ENCODE measurements at regions not wholly inside any gene's neighbourhood (a gene's known extent, or its start where the extent isn't known, plus 50 kb on each side); places are given as distances from the start of the nearest gene placed in this dataset.

GRCh38 chr4:135210341-135210740, 1008.8 kb upstream of the PABPC4L start:
- H3K27me3 ChIP-seq (ENCODE audit: control insufficient read depth in 3 of 3, insufficient read depth in 3 of 3, low read length in 3 of 3): no peaks in the 10 kb centered on the region
- no peak for DNase-seq
- H3K27ac ChIP-seq (ENCODE audit: low read depth in 1 of 3, low read length in 2 of 3): no peak overlapping the region
- no peaks in the 10 kb centered on the region for H3K36me3 ChIP-seq (ENCODE audit: control insufficient read depth in 3 of 3, insufficient read depth in 2 of 3, low read depth in 1 of 3, low read length in 3 of 3)
- no peaks in the 10 kb centered on the region for H3K9me3 ChIP-seq (ENCODE audit: control insufficient read depth in 2 of 2, insufficient read depth in 1 of 2, low read depth in 1 of 2, low read length in 1 of 2)
- no peak for FAIRE-seq
- WGBS, 3 donors: 87 to 88% (median 87%) methylated on average over 5 of the region's 5 CpGs
- no peak overlapping the region for H3K4me3 ChIP-seq (ENCODE audit: low read depth in 1 of 3, low read length in 3 of 3)
- H3K4me1 ChIP-seq (ENCODE audit: control insufficient read depth in 3 of 3, insufficient read depth in 2 of 3, low read depth in 1 of 3, low read length in 2 of 3): no peaks in the 10 kb centered on the region

- H3K9me3 ChIP-seq (ENCODE audit: control insufficient read depth in 2 of 2, insufficient read depth in 1 of 2, low read depth in 1 of 2, low read length in 1 of 2): no peaks in the 10 kb centered on the region
- no peak overlapping the region for H3K4me3 ChIP-seq (ENCODE audit: low read depth in 1 of 3, low read length in 3 of 3)
- no peak overlapping the region for H3K27ac ChIP-seq (ENCODE audit: low read depth in 1 of 3, low read length in 2 of 3)
- no peaks in the 10 kb centered on the region for H3K4me1 ChIP-seq (ENCODE audit: control insufficient read depth in 3 of 3, insufficient read depth in 2 of 3, low read depth in 1 of 3, low read length in 2 of 3)
- no peaks in the 10 kb centered on the region for H3K27me3 ChIP-seq (ENCODE audit: control insufficient read depth in 3 of 3, insufficient read depth in 3 of 3, low read length in 3 of 3)
- FAIRE-seq (no peak), DNase-seq (no peak)
- H3K36me3 ChIP-seq (ENCODE audit: control insufficient read depth in 3 of 3, insufficient read depth in 2 of 3, low read depth in 1 of 3, low read length in 3 of 3): no peaks in the 10 kb centered on the region
These were observed 1005.9 kb upstream of the PABPC4L start for GRCh38 chr4:135207531-135207930.

- Histone ChIP-seq H3K27ac (ENCODE audit: low read depth in 1 of 3, low read length in 2 of 3) (no peak overlapping the region), H3K4me1 (ENCODE audit: control insufficient read depth in 3 of 3, insufficient read depth in 2 of 3, low read depth in 1 of 3, low read length in 2 of 3) (no peaks in the 10 kb centered on the region), H3K4me3 (ENCODE audit: low read depth in 1 of 3, low read length in 3 of 3) (no peak overlapping the region), H3K9me3 (ENCODE audit: control insufficient read depth in 2 of 2, insufficient read depth in 1 of 2, low read depth in 1 of 2, low read length in 1 of 2) (peaks cover 0 to 2% of the 10 kb centered on the region in 2 donors), H3K27me3 (ENCODE audit: control insufficient read depth in 3 of 3, insufficient read depth in 3 of 3, low read length in 3 of 3) (no peaks in the 10 kb centered on the region), H3K36me3 (ENCODE audit: control insufficient read depth in 3 of 3, insufficient read depth in 2 of 3, low read depth in 1 of 3, low read length in 3 of 3) (no peaks in the 10 kb centered on the region)
- no peak for FAIRE-seq
- DNase-seq: no peak
- 44 to 68% (median 61%) methylated on average over 3 of the region's 3 CpGs for WGBS, 3 donors
These were observed 1002.7 kb upstream of the PABPC4L start for GRCh38 chr4:135204311-135204710.

GRCh38 chr4:135201081-135201480, 999.5 kb upstream of the PABPC4L start:
- FAIRE-seq (no peak), DNase-seq (no peak)
- 78 to 86% (median 82%) methylated on average over 5 of the region's 5 CpGs for WGBS, 3 donors
- H3K27ac ChIP-seq (ENCODE audit: low read depth in 1 of 3, low read length in 2 of 3): no peak overlapping the region
- H3K4me3 ChIP-seq (ENCODE audit: low read depth in 1 of 3, low read length in 3 of 3): no peak overlapping the region
- H3K36me3 ChIP-seq (ENCODE audit: control insufficient read depth in 3 of 3, insufficient read depth in 2 of 3, low read depth in 1 of 3, low read length in 3 of 3): no peaks in the 10 kb centered on the region
- no peaks in the 10 kb centered on the region for H3K4me1 ChIP-seq (ENCODE audit: control insufficient read depth in 3 of 3, insufficient read depth in 2 of 3, low read depth in 1 of 3, low read length in 2 of 3)
- no peaks in the 10 kb centered on the region for H3K27me3 ChIP-seq (ENCODE audit: control insufficient read depth in 3 of 3, insufficient read depth in 3 of 3, low read length in 3 of 3)
- H3K9me3 ChIP-seq (ENCODE audit: control insufficient read depth in 2 of 2, insufficient read depth in 1 of 2, low read depth in 1 of 2, low read length in 1 of 2): peaks cover 0 to 2% of the 10 kb centered on the region in 2 donors

GRCh38 chr4:135197641-135198040, 996.1 kb upstream of the PABPC4L start:
- 3 to 47% (median 11%) methylated on average over 1 of the region's 1 CpG for WGBS, 3 donors
- Histone ChIP-seq H3K27me3 (ENCODE audit: control insufficient read depth in 3 of 3, insufficient read depth in 3 of 3, low read length in 3 of 3) (no peaks in the 10 kb centered on the region), H3K9me3 (ENCODE audit: control insufficient read depth in 2 of 2, insufficient read depth in 1 of 2, low read depth in 1 of 2, low read length in 1 of 2) (peaks cover 0 to 2% of the 10 kb centered on the region in 2 donors), H3K27ac (ENCODE audit: low read depth in 1 of 3, low read length in 2 of 3) (no peak overlapping the region), H3K4me3 (ENCODE audit: low read depth in 1 of 3, low read length in 3 of 3) (no peak overlapping the region), H3K36me3 (ENCODE audit: control insufficient read depth in 3 of 3, insufficient read depth in 2 of 3, low read depth in 1 of 3, low read length in 3 of 3) (no peaks in the 10 kb centered on the region), H3K4me1 (ENCODE audit: control insufficient read depth in 3 of 3, insufficient read depth in 2 of 3, low read depth in 1 of 3, low read length in 2 of 3) (no peaks in the 10 kb centered on the region)
- DNase-seq (no peak), FAIRE-seq (no peak)

GRCh38 chr4:135194477-135194876, 992.9 kb upstream of the PABPC4L start:
- no peaks in the 10 kb centered on the region for H3K4me1 ChIP-seq (ENCODE audit: control insufficient read depth in 3 of 3, insufficient read depth in 2 of 3, low read depth in 1 of 3, low read length in 2 of 3)
- FAIRE-seq (no peak), DNase-seq (no peak)
- no peak overlapping the region for H3K4me3 ChIP-seq (ENCODE audit: low read depth in 1 of 3, low read length in 3 of 3)
- H3K36me3 ChIP-seq (ENCODE audit: control insufficient read depth in 3 of 3, insufficient read depth in 2 of 3, low read depth in 1 of 3, low read length in 3 of 3): no peaks in the 10 kb centered on the region
- H3K27me3 ChIP-seq (ENCODE audit: control insufficient read depth in 3 of 3, insufficient read depth in 3 of 3, low read length in 3 of 3): no peaks in the 10 kb centered on the region
- no peak overlapping the region for H3K27ac ChIP-seq (ENCODE audit: low read depth in 1 of 3, low read length in 2 of 3)
- 57 to 88% (median 85%) methylated on average over 1 of the region's 1 CpG for WGBS, 3 donors
- no peaks in the 10 kb centered on the region for H3K9me3 ChIP-seq (ENCODE audit: control insufficient read depth in 2 of 2, insufficient read depth in 1 of 2, low read depth in 1 of 2, low read length in 1 of 2)

- no peak for DNase-seq
- FAIRE-seq: no peak
- no peak overlapping the region for H3K27ac ChIP-seq (ENCODE audit: low read depth in 1 of 3, low read length in 2 of 3)
- no peaks in the 10 kb centered on the region for H3K4me1 ChIP-seq (ENCODE audit: control insufficient read depth in 3 of 3, insufficient read depth in 2 of 3, low read depth in 1 of 3, low read length in 2 of 3)
- no peaks in the 10 kb centered on the region for H3K36me3 ChIP-seq (ENCODE audit: control insufficient read depth in 3 of 3, insufficient read depth in 2 of 3, low read depth in 1 of 3, low read length in 3 of 3)
- no peaks in the 10 kb centered on the region for H3K9me3 ChIP-seq (ENCODE audit: control insufficient read depth in 2 of 2, insufficient read depth in 1 of 2, low read depth in 1 of 2, low read length in 1 of 2)
- H3K27me3 ChIP-seq (ENCODE audit: control insufficient read depth in 3 of 3, insufficient read depth in 3 of 3, low read length in 3 of 3): no peaks in the 10 kb centered on the region
- no peak overlapping the region for H3K4me3 ChIP-seq (ENCODE audit: low read depth in 1 of 3, low read length in 3 of 3)
- 42 to 58% (median 54%) methylated on average over 2 of the region's 2 CpGs for WGBS, 3 donors
These were observed 991.4 kb upstream of the PABPC4L start for GRCh38 chr4:135192751-135193535.

- Histone ChIP-seq H3K27ac (ENCODE audit: low read depth in 1 of 3, low read length in 2 of 3) (no peak overlapping the region), H3K4me1 (ENCODE audit: control insufficient read depth in 3 of 3, insufficient read depth in 2 of 3, low read depth in 1 of 3, low read length in 2 of 3) (no peaks in the 10 kb centered on the region), H3K27me3 (ENCODE audit: control insufficient read depth in 3 of 3, insufficient read depth in 3 of 3, low read length in 3 of 3) (no peaks in the 10 kb centered on the region), H3K9me3 (ENCODE audit: control insufficient read depth in 2 of 2, insufficient read depth in 1 of 2, low read depth in 1 of 2, low read length in 1 of 2) (no peaks in the 10 kb centered on the region), H3K4me3 (ENCODE audit: low read depth in 1 of 3, low read length in 3 of 3) (no peak overlapping the region), H3K36me3 (ENCODE audit: control insufficient read depth in 3 of 3, insufficient read depth in 2 of 3, low read depth in 1 of 3, low read length in 3 of 3) (no peaks in the 10 kb centered on the region)
- 12 to 51% (median 14%) methylated on average over 1 of the region's 1 CpG for WGBS, 3 donors
- DNase-seq: no peak
- FAIRE-seq: no peak
These were observed 990.0 kb upstream of the PABPC4L start for GRCh38 chr4:135191596-135191995.

- Histone ChIP-seq H3K36me3 (ENCODE audit: control insufficient read depth in 3 of 3, insufficient read depth in 2 of 3, low read depth in 1 of 3, low read length in 3 of 3) (no peaks in the 10 kb centered on the region), H3K27ac (ENCODE audit: low read depth in 1 of 3, low read length in 2 of 3) (no peak overlapping the region), H3K27me3 (ENCODE audit: control insufficient read depth in 3 of 3, insufficient read depth in 3 of 3, low read length in 3 of 3) (no peaks in the 10 kb centered on the region), H3K4me1 (ENCODE audit: control insufficient read depth in 3 of 3, insufficient read depth in 2 of 3, low read depth in 1 of 3, low read length in 2 of 3) (no peaks in the 10 kb centered on the region), H3K4me3 (ENCODE audit: low read depth in 1 of 3, low read length in 3 of 3) (no peak overlapping the region), H3K9me3 (ENCODE audit: control insufficient read depth in 2 of 2, insufficient read depth in 1 of 2, low read depth in 1 of 2, low read length in 1 of 2) (peaks cover 0 to 8% of the 10 kb centered on the region in 2 donors)
- DNase-seq (no peak), FAIRE-seq (no peak)
- 35 to 46% (median 39%) methylated on average over 3 of the region's 3 CpGs for WGBS, 3 donors
These were observed 984.4 kb upstream of the PABPC4L start for GRCh38 chr4:135186002-135186401.
